SW 1271 (cell line): ENCODE measurements at regions not wholly inside any gene's neighbourhood (a gene's known extent, or its start where the extent isn't known, plus 50 kb on each side); places are given as distances from the start of the nearest gene placed in this dataset.

ENCODE experiments used
- DNase-seq, 2 experiments: peaks; one replicate each; lab custom pipeline; 2025; lab: John Stamatoyannopoulos, UW

DNA sequence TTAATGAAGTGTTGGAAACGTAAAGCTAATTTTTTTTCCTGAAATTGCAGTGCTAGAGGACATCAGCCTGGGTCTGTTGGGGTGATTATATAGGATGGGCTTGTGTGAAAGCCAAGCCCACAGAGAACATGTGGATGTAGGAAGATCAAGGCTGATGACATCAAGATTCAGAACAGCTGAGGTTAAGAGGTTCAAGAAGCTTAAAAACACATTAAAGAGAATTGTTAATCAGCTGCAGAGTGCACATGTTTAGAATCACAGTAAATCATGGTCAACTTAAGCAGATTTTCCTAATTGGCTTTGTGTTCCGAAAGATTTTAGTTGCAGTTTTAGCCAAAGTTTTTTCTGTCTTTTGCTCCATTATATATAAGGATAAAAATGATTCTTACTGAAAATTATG, 87.9 kb upstream of the PRICKLE1 start:
- DNase-seq = no peak

GRCh38 chr12:42673535-42673934, 84.0 kb upstream of the PRICKLE1 start:
- no peak for DNase-seq

- no peak for DNase-seq
Measured at GRCh38 chr12:42670719-42671118, 81.2 kb upstream of the PRICKLE1 start.

GRCh38 chr12:42669553-42669952, 80.0 kb upstream of the PRICKLE1 start:
- no peak for DNase-seq

GRCh38 chr12:42666671-42667243, 77.2 kb upstream of the PRICKLE1 start:
- DNase-seq = no peak

- DNase-seq = no peak
Measured at GRCh38 chr12:42663621-42664020, 74.1 kb upstream of the PRICKLE1 start.

- no peak for DNase-seq
Measured at GRCh38 chr12:42660968-42661937, 71.7 kb upstream of the PRICKLE1 start.

DNA sequence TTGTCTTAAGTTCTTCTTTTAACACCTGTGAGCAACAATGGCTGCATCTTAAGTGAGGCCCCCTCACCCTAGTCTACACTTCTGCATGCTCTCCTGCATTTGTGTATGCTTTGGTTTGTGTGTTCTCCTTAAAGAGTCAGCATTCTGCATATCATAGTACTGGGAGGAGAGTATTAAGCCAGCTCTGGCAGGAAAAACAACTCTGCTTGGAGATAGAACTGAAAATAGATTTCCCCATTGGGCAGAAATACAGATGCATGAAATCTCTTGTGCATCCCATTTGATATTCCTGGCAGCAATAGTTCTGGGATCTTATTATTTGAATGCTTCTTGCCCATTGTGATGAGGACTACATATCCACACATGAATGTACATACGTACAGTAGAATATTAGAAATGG, 70.6 kb upstream of the PRICKLE1 start:
- DNase-seq = no peak

DNA sequence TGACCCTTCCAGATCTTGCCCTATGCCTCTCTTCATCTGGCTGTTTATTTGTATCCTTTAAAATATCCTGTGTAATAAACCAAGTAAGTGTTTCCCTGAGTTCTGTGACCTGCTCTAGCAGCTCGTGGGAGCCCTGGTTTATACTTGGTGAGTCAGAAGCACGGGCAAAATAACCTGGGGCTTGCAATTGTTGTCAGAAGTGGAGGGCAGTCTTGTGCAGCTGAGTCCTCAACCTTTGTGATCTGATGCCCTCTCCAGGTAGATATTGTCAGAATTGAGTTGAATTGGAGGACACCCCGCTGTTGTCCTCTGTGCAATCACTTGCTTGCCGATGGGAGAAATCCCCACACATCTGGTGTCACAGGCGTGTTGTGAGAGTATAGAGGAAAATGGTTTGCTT, 62.5 kb upstream of the PRICKLE1 start:
- DNase-seq = no peak

- DNase-seq = no peak
Measured at GRCh38 chr12:42648061-42648460, 58.5 kb upstream of the PRICKLE1 start.

GRCh38 chr12:42643881-42644579, 54.5 kb upstream of the PRICKLE1 start:
- no peak for DNase-seq

GRCh38 chr12:42641221-42641885, 51.8 kb upstream of the PRICKLE1 start:
- DNase-seq = no peak

GRCh38 chr12:42640391-42640790, 50.8 kb upstream of the PRICKLE1 start:
- DNase-seq = no peak

- no peak for DNase-seq
Measured at GRCh38 chr12:42639556-42639955, 50.0 kb upstream of the PRICKLE1 start.
